HepG2 (cell line): ENCODE measurements at regions not wholly inside any gene's neighbourhood (a gene's known extent, or its start where the extent isn't known, plus 50 kb on each side); places are given as distances from the start of the nearest gene placed in this dataset.

Experiments used
- ATAC-seq: fragments of 200-7000 bp; cut with Tn5 transposase; 3 replicates; pipeline ENCODE4 v1.9.1; 2020; ENCODE audit warnings: mild to moderate bottlenecking, moderate library complexity
- BruUV-seq: library from RNA; stranded (reverse); fragments of 400-500 nt; replicated peaks from 2 replicates; lab custom pipeline; 2021; lab: Mats Ljungman, UMichigan
- CTCF ChIA-PET: fragments of 300-600 bp; formaldehyde crosslinking; extraction: SDS; loops from one replicate; lab custom pipeline; 2021; ENCODE audit warnings: low total read pairs, inconsistent platforms, low intra/inter-chr PET ratio; lab: Yijun Ruan, JAX
- POLR2A ChIA-PET: fragments of 350-600 bp; sonication (Branson Sonifier 250); formaldehyde crosslinking; loops from one replicate; lab custom pipeline; 2020; ENCODE audit warnings: antibody characterized with exemption, inconsistent platforms; lab: Yijun Ruan, JAX
- DNase-seq: peaks from one replicate; pipeline ENCODE4 v3.0.0-alpha.2; 2015; ENCODE audit warnings: low spot score
- FAIRE-seq: peaks from 3 replicates; lab custom pipeline; 2011; peaks lifted over from hg19 to GRCh38; lab: Jason Lieb, UNC
- H2AFZ ChIP-seq: one replicate; pipeline ENCODE4 v1.6.1; 2011; ENCODE audit warnings: low read length, inconsistent platforms
- H3K27ac ChIP-seq: fragments of 300-600 bp; 3 replicates; pipeline ENCODE4 v1.8.0; 2011; ENCODE audit warnings: mixed run types, mild to moderate bottlenecking, mixed read lengths, low read length, inconsistent platforms; ENCODE audit not compliant: insufficient read depth; ENCODE audit errors: extremely low read length
- H3K27me3 ChIP-seq, 2 experiments: fragments of 200-600 bp in 1 of 2; 2 replicates in 1 of 2; 3 replicates in 1 of 2; pipeline versions ENCODE4 v1.6.0 to v1.8.0; 2011; ENCODE audit warnings: low read length in 2 of 2, mild to moderate bottlenecking in 2 of 2, moderate library complexity in 2 of 2, inconsistent platforms in 1 of 2; ENCODE audit not compliant: insufficient read depth in 2 of 2, control insufficient read depth in 1 of 2
- H3K36me3 ChIP-seq, 2 experiments: fragments of 200-600 bp in 1 of 2; replicated peaks in 1 of 2; 2 replicates in 1 of 2; 3 replicates in 1 of 2; pipeline versions ENCODE4 v1.5.1 to v1.8.0; 2011; ENCODE audit warnings: low read length in 2 of 2, inconsistent platforms in 1 of 2; ENCODE audit not compliant: insufficient read depth in 2 of 2, control insufficient read depth in 1 of 2
- H3K4me1 ChIP-seq: 2 replicates; pipeline ENCODE4 v1.5.1; 2012; ENCODE audit warnings: low read length, inconsistent platforms; ENCODE audit not compliant: insufficient read depth
- H3K4me2 ChIP-seq: 2 replicates; pipeline ENCODE4 v1.6.0; 2011; ENCODE audit warnings: low read depth, low read length, inconsistent platforms
- H3K4me3 ChIP-seq, 3 experiments: fragments of 200-600 bp in 1 of 3; sonication (generic), shearing (Covaris generic) in 1 of 3; replicated peaks in 1 of 3; 2 replicates each; pipeline ENCODE4 v1.5.1; 2011 to 2016; ENCODE audit warnings: low read length in 3 of 3, inconsistent platforms in 2 of 3, low read depth in 2 of 3, mild to moderate bottlenecking in 2 of 3, control low read depth in 1 of 3, mixed read lengths in 1 of 3; ENCODE audit not compliant: insufficient read depth in 1 of 3
- H3K79me2 ChIP-seq: one replicate; pipeline ENCODE4 v1.6.1; 2011; ENCODE audit warnings: low read length, inconsistent platforms; ENCODE audit not compliant: insufficient read depth
- H3K9ac ChIP-seq: 2 replicates; pipeline ENCODE4 v1.6.0; 2011; ENCODE audit warnings: mild to moderate bottlenecking, low read depth, low read length, inconsistent platforms; ENCODE audit not compliant: insufficient read depth
- H3K9me3 ChIP-seq: 2 replicates; pipeline ENCODE4 v1.5.1; 2012; ENCODE audit warnings: mild to moderate bottlenecking, low read length
- H4K20me1 ChIP-seq: 2 replicates; pipeline ENCODE4 v1.6.0; 2011; ENCODE audit warnings: inconsistent platforms, mild to moderate bottlenecking, low read length, moderate library complexity; ENCODE audit not compliant: insufficient read depth
- AKAP8 ChIP-seq: sonication (generic); formaldehyde crosslinking; IDR thresholded peaks from 2 replicates; pipeline ENCODE4 v1.5.1; 2020; ENCODE audit warnings: mild to moderate bottlenecking, missing genetic modification reagents
- BHLHE40 ChIP-seq: IDR thresholded peaks from 2 replicates; pipeline ENCODE4 v1.6.1; 2011; ENCODE audit warnings: low read length, improper control_type of control experiment
- FOXO1 ChIP-seq: sonication (generic); formaldehyde crosslinking; IDR thresholded peaks from 2 replicates; pipeline ENCODE4 v1.4.0; 2020; ENCODE audit warnings: missing genetic modification reagents
- NFE2L2 ChIP-seq: fragments of 150-350 bp; IDR thresholded peaks from 2 replicates; pipeline ENCODE4 v1.6.1; 2014; ENCODE audit warnings: low read length
- NRL ChIP-seq: sonication (generic); formaldehyde crosslinking; IDR thresholded peaks from 2 replicates; pipeline ENCODE4 v1.5.0; 2020; ENCODE audit warnings: missing genetic modification reagents, mild to moderate bottlenecking, moderate library complexity, borderline replicate concordance
- POLR2A ChIP-seq, 2 experiments: IDR thresholded peaks; 2 replicates each; pipeline ENCODE4 v1.6.1; 2011; ENCODE audit warnings: low read depth in 2 of 2, low read length in 2 of 2, mild to moderate bottlenecking in 1 of 2, moderate library complexity in 1 of 2; ENCODE audit not compliant: insufficient read depth in 1 of 2
- SNAPC2 ChIP-seq: sonication (generic); formaldehyde crosslinking; IDR thresholded peaks from 2 replicates; pipeline ENCODE4 v1.8.1; 2022; ENCODE audit warnings: mild to moderate bottlenecking, missing genetic modification reagents
- STAG1 ChIP-seq: sonication (generic); formaldehyde crosslinking; IDR thresholded peaks from 2 replicates; pipeline ENCODE4 v1.4.0; 2020; ENCODE audit warnings: missing genetic modification reagents
- STAT5B ChIP-seq: sonication (generic); formaldehyde crosslinking; IDR thresholded peaks from 2 replicates; pipeline ENCODE4 v1.4.0; 2020; ENCODE audit warnings: missing genetic modification reagents
- ZBTB20 ChIP-seq: sonication (generic); formaldehyde crosslinking; IDR thresholded peaks from 2 replicates; pipeline ENCODE4 v1.8.1; 2023; ENCODE audit warnings: missing genetic modification reagents, low read depth, mild to moderate bottlenecking, borderline replicate concordance
- ZNF224 ChIP-seq: sonication (generic); formaldehyde crosslinking; IDR thresholded peaks from 2 replicates; pipeline ENCODE4 v1.5.0; 2020; ENCODE audit warnings: mild to moderate bottlenecking, missing genetic modification reagents
- ZNF350 ChIP-seq: sonication (generic); formaldehyde crosslinking; IDR thresholded peaks from 2 replicates; pipeline ENCODE4 v1.4.0; 2020; ENCODE audit warnings: mild to moderate bottlenecking, low read depth, missing genetic modification reagents, borderline replicate concordance
- ZNF720 ChIP-seq: sonication (generic); formaldehyde crosslinking; IDR thresholded peaks from 2 replicates; pipeline ENCODE4 v1.4.0; 2020; ENCODE audit warnings: missing genetic modification reagents
- ZSCAN22 ChIP-seq: sonication (generic); formaldehyde crosslinking; IDR thresholded peaks from 2 replicates; pipeline ENCODE4 v1.4.0; 2020; ENCODE audit warnings: mild to moderate bottlenecking, missing genetic modification reagents
- WGBS: methylation state at CpG from one replicate; pipeline ENCODE4 v1.1.6; 2017; ENCODE audit warnings: low lambda C conversion rate; 5-methylcytosine and 5-hydroxymethylcytosine counted together
- in situ Hi-C: cut with HindIII; loops from 2 replicates; pipeline ENCODE4 v1.10.0; 2017; ENCODE audit warnings: low pct_unique_long_range_greater_than_20kb; ENCODE audit not compliant: extremely low pct_ligation_motif_present
- intact Hi-C: fragments of 100-400 bp; cut with micrococcal nuclease; formaldehyde crosslinking; loops from one replicate; pipeline ENCODE4 v1.10.0; 2022; ENCODE audit not compliant: unreplicated experiment
- TF ChIP-seq, protein P1 (sequence below): sonication (generic); formaldehyde crosslinking; IDR thresholded peaks from 2 replicates; pipeline ENCODE4 v1.5.1; 2020; ENCODE audit warnings: mild to moderate bottlenecking, missing genetic modification reagents
- TF ChIP-seq, protein P2 (sequence below): sonication (generic); formaldehyde crosslinking; conservative IDR thresholded peaks from 2 replicates; pipeline ENCODE4 v1.8.0; 2022; ENCODE audit warnings: missing genetic modification reagents
- TF ChIP-seq, protein P3 (sequence below): sonication (generic); formaldehyde crosslinking; IDR thresholded peaks from 2 replicates; pipeline ENCODE4 v1.8.0; 2022; ENCODE audit warnings: mild to moderate bottlenecking, missing genetic modification reagents, moderate library complexity

DNA sequence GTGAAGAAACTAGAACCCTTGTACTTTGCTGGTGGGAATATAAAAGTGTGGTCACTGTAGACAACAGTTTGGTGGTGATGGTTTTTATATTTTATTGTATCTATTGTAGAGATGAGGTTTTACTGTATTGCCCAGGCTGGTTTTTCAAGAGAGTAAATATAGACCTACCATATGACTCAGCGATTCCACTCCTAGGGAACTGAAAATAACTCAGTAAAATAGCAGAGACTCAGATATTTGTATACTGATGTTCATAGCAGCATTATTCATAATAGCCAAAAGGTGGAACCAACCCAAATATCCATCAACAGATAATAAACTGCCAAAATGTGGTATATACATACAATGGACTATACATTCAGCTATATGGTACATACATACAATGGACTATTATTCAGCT is 68.8 kb upstream of the IL12A start (continued):
- TF ChIP-seq, protein P1, sequence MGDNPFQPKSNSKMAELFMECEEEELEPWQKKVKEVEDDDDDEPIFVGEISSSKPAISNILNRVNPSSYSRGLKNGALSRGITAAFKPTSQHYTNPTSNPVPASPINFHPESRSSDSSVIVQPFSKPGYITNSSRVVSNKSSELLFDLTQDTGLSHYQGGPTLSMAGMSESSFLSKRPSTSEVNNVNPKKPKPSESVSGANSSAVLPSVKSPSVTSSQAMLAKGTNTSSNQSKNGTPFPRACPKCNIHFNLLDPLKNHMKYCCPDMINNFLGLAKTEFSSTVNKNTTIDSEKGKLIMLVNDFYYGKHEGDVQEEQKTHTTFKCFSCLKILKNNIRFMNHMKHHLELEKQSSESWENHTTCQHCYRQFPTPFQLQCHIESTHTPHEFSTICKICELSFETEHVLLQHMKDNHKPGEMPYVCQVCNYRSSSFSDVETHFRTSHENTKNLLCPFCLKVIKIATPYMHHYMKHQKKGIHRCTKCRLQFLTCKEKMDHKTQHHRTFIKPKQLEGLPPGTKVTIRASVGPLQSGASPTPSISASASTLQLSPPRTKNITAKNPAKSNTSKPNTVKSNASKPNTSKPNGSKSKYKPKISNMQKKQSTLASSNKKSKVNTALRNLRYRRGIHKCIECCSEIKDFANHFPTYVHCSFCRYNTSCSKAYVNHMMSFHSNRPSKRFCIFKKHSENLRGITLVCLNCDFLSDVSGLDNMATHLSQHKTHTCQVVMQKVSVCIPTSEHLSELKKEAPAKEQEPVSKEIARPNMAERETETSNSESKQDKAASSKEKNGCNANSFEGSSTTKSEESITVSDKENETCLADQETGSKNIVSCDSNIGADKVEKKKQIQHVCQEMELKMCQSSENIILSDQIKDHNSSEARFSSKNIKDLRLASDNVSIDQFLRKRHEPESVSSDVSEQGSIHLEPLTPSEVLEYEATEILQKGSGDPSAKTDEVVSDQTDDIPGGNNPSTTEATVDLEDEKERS (CRISPR knock-in tag), result no peak
- no peak for TF ChIP-seq BHLHE40
- TF ChIP-seq ZNF224 (CRISPR knock-in tag), result no peak
- no peak for TF ChIP-seq ZNF720 (CRISPR knock-in tag)
- TF ChIP-seq, protein P2, sequence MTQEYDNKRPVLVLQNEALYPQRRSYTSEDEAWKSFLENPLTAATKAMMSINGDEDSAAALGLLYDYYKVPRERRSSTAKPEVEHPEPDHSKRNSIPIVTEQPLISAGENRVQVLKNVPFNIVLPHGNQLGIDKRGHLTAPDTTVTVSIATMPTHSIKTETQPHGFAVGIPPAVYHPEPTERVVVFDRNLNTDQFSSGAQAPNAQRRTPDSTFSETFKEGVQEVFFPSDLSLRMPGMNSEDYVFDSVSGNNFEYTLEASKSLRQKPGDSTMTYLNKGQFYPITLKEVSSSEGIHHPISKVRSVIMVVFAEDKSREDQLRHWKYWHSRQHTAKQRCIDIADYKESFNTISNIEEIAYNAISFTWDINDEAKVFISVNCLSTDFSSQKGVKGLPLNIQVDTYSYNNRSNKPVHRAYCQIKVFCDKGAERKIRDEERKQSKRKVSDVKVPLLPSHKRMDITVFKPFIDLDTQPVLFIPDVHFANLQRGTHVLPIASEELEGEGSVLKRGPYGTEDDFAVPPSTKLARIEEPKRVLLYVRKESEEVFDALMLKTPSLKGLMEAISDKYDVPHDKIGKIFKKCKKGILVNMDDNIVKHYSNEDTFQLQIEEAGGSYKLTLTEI (CRISPR knock-in tag), result no peak
- TF ChIP-seq NFE2L2, result peak; percentile 55; the same call in 1 of the 2 replicates
- TF ChIP-seq NRL (CRISPR knock-in tag), result no peak

DNA sequence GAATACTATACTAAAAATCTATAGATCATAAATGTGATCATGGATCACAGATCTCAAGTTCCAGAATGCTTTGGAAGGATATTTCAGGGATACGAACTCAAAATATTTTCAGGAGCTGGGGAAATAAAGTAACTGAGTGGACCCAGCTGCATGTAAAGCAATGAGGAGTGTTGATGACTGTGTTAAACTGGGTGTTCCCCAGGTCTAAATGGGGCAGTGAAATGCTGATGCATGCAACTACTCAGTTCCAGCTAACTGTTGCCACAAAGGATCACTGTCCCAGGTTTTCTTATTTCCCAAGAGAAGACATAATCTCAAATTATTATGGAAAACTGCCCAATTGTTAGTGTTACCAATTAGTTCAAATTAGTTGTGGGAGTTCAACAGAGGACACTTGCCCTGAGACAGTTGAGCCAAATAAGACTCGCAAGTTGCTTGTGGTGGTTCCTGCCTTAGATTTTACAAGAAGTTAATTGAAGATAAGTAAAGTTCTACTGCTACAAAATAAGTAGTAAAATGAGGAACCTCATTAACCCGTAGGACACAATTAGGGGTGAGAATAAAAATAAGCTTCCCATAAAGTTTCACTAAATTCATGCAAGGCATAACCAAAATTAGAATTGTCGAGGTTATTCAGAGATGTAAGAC is 66.3 kb upstream of the IL12A start:
- H3K79me2 ChIP-seq, result no peaks in the 10 kb centered on the region
- H4K20me1 ChIP-seq, result no peaks in the 10 kb centered on the region
- H3K27ac ChIP-seq, result no peak overlapping the region
- H3K4me2 ChIP-seq, result no peak overlapping the region
- H3K4me3 ChIP-seq, result no peak overlapping the region
- H2AFZ ChIP-seq, result no peak overlapping the region
- CTCF ChIA-PET, result no interaction called here
- no peaks in the 10 kb centered on the region for H3K27me3 ChIP-seq
- DNase-seq (no peak), ATAC-seq (no peak), FAIRE-seq (no peak)
- no peaks in the 10 kb centered on the region for H3K9me3 ChIP-seq
- POLR2A ChIA-PET, result no interaction called here
- 0 out of 2 replicates have a peak, but pooled peaks cover 5% of the 10 kb centered on the region for H3K4me1 ChIP-seq
- no TSS peak for BruUV-seq
- 22% methylated on average over 4 of the region's 4 CpGs for WGBS
- in situ Hi-C loops, result no loop called here
- intact Hi-C loops, result no loop called here
- H3K9ac ChIP-seq, result no peak overlapping the region
- H3K36me3 ChIP-seq, result no peaks in the 10 kb centered on the region
- no peak for TF ChIP-seq STAT5B (CRISPR knock-in tag)
- TF ChIP-seq ZBTB20 (CRISPR knock-in tag), result no peak
- TF ChIP-seq SNAPC2 (CRISPR knock-in tag), result no peak
- TF ChIP-seq FOXO1 (CRISPR knock-in tag), result no peak
- no peak for TF ChIP-seq ZSCAN22 (CRISPR knock-in tag)
- TF ChIP-seq AKAP8 (CRISPR knock-in tag), result no peak
- no peak for TF ChIP-seq STAG1
- no peak for TF ChIP-seq ZNF350 (CRISPR knock-in tag)
- no peak for TF ChIP-seq POLR2A (IDR thresholded peaks at IDR 0.05; ENCODE audit: insufficient read depth in 1 of 2, low read depth in 2 of 2, low read length in 2 of 2)
- TF ChIP-seq, protein P3, sequence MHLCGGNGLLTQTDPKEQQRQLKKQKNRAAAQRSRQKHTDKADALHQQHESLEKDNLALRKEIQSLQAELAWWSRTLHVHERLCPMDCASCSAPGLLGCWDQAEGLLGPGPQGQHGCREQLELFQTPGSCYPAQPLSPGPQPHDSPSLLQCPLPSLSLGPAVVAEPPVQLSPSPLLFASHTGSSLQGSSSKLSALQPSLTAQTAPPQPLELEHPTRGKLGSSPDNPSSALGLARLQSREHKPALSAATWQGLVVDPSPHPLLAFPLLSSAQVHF (CRISPR knock-in tag), result no peak
